HCT116 (cell line): ENCODE measurements at regions not wholly inside any gene's neighbourhood (a gene's known extent, or its start where the extent isn't known, plus 50 kb on each side); places are given as distances from the start of the nearest gene placed in this dataset.

Experiments
- EZH2 ChIP-seq: fragments of 200-600 bp; sonication (generic); IDR thresholded peaks from 2 replicates; pipeline ENCODE4 v1.6.1; 2017; ENCODE audit warnings: antibody characterized with exemption, mixed run types
- ZBTB33 ChIP-seq: IDR thresholded peaks from 2 replicates; pipeline ENCODE4 v1.6.1; 2011; ENCODE audit warnings: mild to moderate bottlenecking, low read length, moderate library complexity; ENCODE audit not compliant: insufficient replicate concordance; ENCODE audit errors: extremely low read depth
- ZFX ChIP-seq: fragments of 450-650 bp; IDR thresholded peaks from 2 replicates; pipeline ENCODE4 v1.6.1; 2017

- no peak for TF ChIP-seq EZH2
- TF ChIP-seq ZBTB33 = no peak
- TF ChIP-seq ZFX = no peak
Observed at GRCh38 chr16:64304396-64304795, 817.5 kb downstream of the CDH11 start.
